GM03348 (cell line): ENCODE measurements at regions not wholly inside any gene's neighbourhood (a gene's known extent, or its start where the extent isn't known, plus 50 kb on each side); places are given as distances from the start of the nearest gene placed in this dataset.
A peak's percentile ranks its signal among the peaks of the same experiment; 100 is the strongest.

Experiments used
- DNase-seq: peaks from one replicate; pipeline ENCODE4 v3.0.0; 2012; ENCODE audit warnings: low spot score

GRCh38 chr9:88229434-88229833 is 91.2 kb upstream of the SPATA31C2 start:
- DNase-seq: no peak

- DNase-seq: no peak
Observed at GRCh38 chr9:88224938-88225337, 86.7 kb upstream of the SPATA31C2 start.

GRCh38 chr9:88221105-88221504 is 82.8 kb upstream of the SPATA31C2 start:
- no peak for DNase-seq

- no peak for DNase-seq
Observed at GRCh38 chr9:88220652-88221051, 82.4 kb upstream of the SPATA31C2 start.

GRCh38 chr9:88219601-88220000 is 81.3 kb upstream of the SPATA31C2 start:
- DNase-seq: peak; percentile 35

- DNase-seq: no peak
Observed at GRCh38 chr9:88218726-88219125, 80.5 kb upstream of the SPATA31C2 start.

- no peak for DNase-seq
Observed at GRCh38 chr9:88216126-88216995, 78.1 kb upstream of the SPATA31C2 start.

- no peak for DNase-seq
Observed at GRCh38 chr9:88215196-88216125, 77.2 kb upstream of the SPATA31C2 start.

GRCh38 chr9:88202321-88202720 is 64.0 kb upstream of the SPATA31C2 start:
- no peak for DNase-seq

- DNase-seq: peak; percentile 54
Observed at GRCh38 chr9:88198341-88198807, 60.1 kb upstream of the SPATA31C2 start.

GRCh38 chr9:88197781-88198340 is 59.6 kb upstream of the SPATA31C2 start:
- DNase-seq: peak; percentile 67

- DNase-seq: peak; percentile 66
Observed at GRCh38 chr9:88197016-88197415, 58.7 kb upstream of the SPATA31C2 start.

GRCh38 chr9:88196142-88196790 is 58.0 kb upstream of the SPATA31C2 start:
- DNase-seq: no peak

GRCh38 chr9:88193766-88194165 is 55.5 kb upstream of the SPATA31C2 start:
- DNase-seq: no peak

- DNase-seq: no peak
Observed at GRCh38 chr9:88191456-88191855, 53.2 kb upstream of the SPATA31C2 start.

GRCh38 chr9:88189371-88189770 is 51.1 kb upstream of the SPATA31C2 start:
- DNase-seq: no peak
